ENCODE measurements at regions not wholly inside any gene's neighbourhood (a gene's known extent, or its start where the extent isn't known, plus 50 kb on each side); places are given as distances from the start of the nearest gene placed in this dataset.
"Not testable (repeated sequence)": the region's sequence is repeated elsewhere in the genome, so short reads cannot be mapped to it uniquely, and the experiment has no call there.

GRCh38 chr5:68048516-68048915 lies 167.0 kb upstream of the PIK3R1 start:
- Histone ChIP-seq H3K4me3 (no peak overlapping the region), H3K36me3 (no peaks in the 10 kb centered on the region), H3K4me1 (ENCODE audit: insufficient read depth) (no peaks in the 10 kb centered on the region), H3K9me3 (no peaks in the 10 kb centered on the region), H3K27me3 (no peaks in the 10 kb centered on the region), H3K27ac (no peak overlapping the region)
- intact Hi-C loops (cut with DNase I), result no loop called here
- TF ChIP-seq EP300 (IDR thresholded peaks at IDR 0.05) (no peak), POLR2A (IDR thresholded peaks at IDR 0.05) (no peak), CTCF (IDR thresholded peaks at IDR 0.05) (no peak)
- no peak for DNase-seq
- 95 to 98% (median 96%) methylated on average over 3 of the region's 3 CpGs for WGBS, 3 donors

GRCh38 chr5:68048054-68048453 lies 167.5 kb upstream of the PIK3R1 start:
- H3K36me3 ChIP-seq; H3K4me3 ChIP-seq; intact Hi-C loops (cut with DNase I); H3K27me3 ChIP-seq; H3K27ac ChIP-seq; H3K9me3 ChIP-seq; H3K4me1 ChIP-seq (ENCODE audit: insufficient read depth); DNase-seq: not testable (repeated sequence)
- 83 to 96% (median 94%) methylated on average over 5 of the region's 5 CpGs for WGBS, 3 donors

- 84 to 98% (median 92%) methylated on average over 1 of the region's 1 CpG for WGBS, 3 donors
- Histone ChIP-seq H3K27ac (no peak overlapping the region), H3K4me1 (ENCODE audit: insufficient read depth) (no peaks in the 10 kb centered on the region), H3K36me3 (no peaks in the 10 kb centered on the region), H3K27me3 (no peaks in the 10 kb centered on the region), H3K4me3 (no peak overlapping the region), H3K9me3 (no peaks in the 10 kb centered on the region)
- no peak for DNase-seq
- intact Hi-C loops (cut with DNase I), result no loop called here
- TF ChIP-seq EP300 (IDR thresholded peaks at IDR 0.05), result no peak
- no peak for TF ChIP-seq CTCF (IDR thresholded peaks at IDR 0.05)
- no peak for TF ChIP-seq POLR2A (IDR thresholded peaks at IDR 0.05)
These were observed 168.5 kb upstream of the PIK3R1 start for GRCh38 chr5:68047035-68047434.

- no peaks in the 10 kb centered on the region for H3K4me1 ChIP-seq (ENCODE audit: insufficient read depth)
- 64 to 81% (median 78%) methylated on average over 5 of the region's 5 CpGs for WGBS, 3 donors
- DNase-seq, result no peak
- H3K36me3 ChIP-seq, result no peaks in the 10 kb centered on the region
- no peak overlapping the region for H3K4me3 ChIP-seq
- H3K27ac ChIP-seq, result no peak overlapping the region
- no peaks in the 10 kb centered on the region for H3K9me3 ChIP-seq
- no peaks in the 10 kb centered on the region for H3K27me3 ChIP-seq
- intact Hi-C loops (cut with DNase I), result no loop called here
- no peak for TF ChIP-seq EP300 (IDR thresholded peaks at IDR 0.05)
- no peak for TF ChIP-seq POLR2A (IDR thresholded peaks at IDR 0.05)
- TF ChIP-seq CTCF (IDR thresholded peaks at IDR 0.05), result no peak
These were observed 169.1 kb upstream of the PIK3R1 start for GRCh38 chr5:68046445-68046844.

GRCh38 chr5:68041293-68041692 lies 174.3 kb upstream of the PIK3R1 start:
- WGBS, 3 donors, result 77 to 83% (median 83%) methylated on average over 8 of the region's 8 CpGs
- no peak for TF ChIP-seq CTCF (IDR thresholded peaks at IDR 0.05)
- TF ChIP-seq POLR2A (IDR thresholded peaks at IDR 0.05), result no peak
- no peak for TF ChIP-seq EP300 (IDR thresholded peaks at IDR 0.05)
- intact Hi-C loops (cut with DNase I), result no loop called here
- Histone ChIP-seq H3K4me1 (ENCODE audit: insufficient read depth) (no peaks in the 10 kb centered on the region), H3K27me3 (no peaks in the 10 kb centered on the region), H3K27ac (no peak overlapping the region), H3K4me3 (no peak overlapping the region), H3K36me3 (no peaks in the 10 kb centered on the region), H3K9me3 (no peaks in the 10 kb centered on the region)
- no peak for DNase-seq
